WI38 (cell line): ENCODE measurements at regions not wholly inside any gene's neighbourhood (a gene's known extent, or its start where the extent isn't known, plus 50 kb on each side); places are given as distances from the start of the nearest gene placed in this dataset.
"Not testable (repeated sequence)": the region's sequence is repeated elsewhere in the genome, so short reads cannot be mapped to it uniquely, and the experiment has no call there.

Source experiments
- H3K4me3 ChIP-seq: 2 replicates; pipeline ENCODE4 v1.5.1; 2011; ENCODE audit warnings: low read depth, mild to moderate bottlenecking, control low read depth, low read length
- CTCF ChIP-seq: IDR thresholded peaks from 2 replicates; pipeline ENCODE4 v1.5.1; 2012; ENCODE audit warnings: low read depth, mild to moderate bottlenecking, control low read depth, low read length

DNA sequence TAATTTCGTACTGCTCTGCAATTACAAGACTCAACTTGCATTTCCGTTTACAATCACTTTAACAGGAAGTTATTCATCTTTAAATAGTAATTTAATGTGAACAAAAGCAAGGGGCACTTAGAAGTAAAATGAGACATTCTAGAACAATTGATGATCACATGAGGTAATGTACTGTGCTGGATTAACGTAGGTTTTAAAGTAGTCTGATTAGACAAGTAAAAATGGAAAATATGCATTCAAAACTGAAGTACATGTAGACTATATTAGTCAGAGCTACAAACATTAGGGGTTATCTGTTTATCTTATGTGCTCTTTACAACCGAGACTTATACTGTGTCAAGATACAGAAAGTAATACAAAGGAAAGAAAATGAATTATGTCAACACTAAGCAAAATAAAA lies 1528.0 kb downstream of the SLITRK5 start:
- no peak overlapping the region for H3K4me3 ChIP-seq
- TF ChIP-seq CTCF = no peak

- H3K4me3 ChIP-seq = no peak overlapping the region
- no peak for TF ChIP-seq CTCF
Observed at GRCh38 chr13:89204435-89204834, 1533.3 kb downstream of the SLITRK5 start.

DNA sequence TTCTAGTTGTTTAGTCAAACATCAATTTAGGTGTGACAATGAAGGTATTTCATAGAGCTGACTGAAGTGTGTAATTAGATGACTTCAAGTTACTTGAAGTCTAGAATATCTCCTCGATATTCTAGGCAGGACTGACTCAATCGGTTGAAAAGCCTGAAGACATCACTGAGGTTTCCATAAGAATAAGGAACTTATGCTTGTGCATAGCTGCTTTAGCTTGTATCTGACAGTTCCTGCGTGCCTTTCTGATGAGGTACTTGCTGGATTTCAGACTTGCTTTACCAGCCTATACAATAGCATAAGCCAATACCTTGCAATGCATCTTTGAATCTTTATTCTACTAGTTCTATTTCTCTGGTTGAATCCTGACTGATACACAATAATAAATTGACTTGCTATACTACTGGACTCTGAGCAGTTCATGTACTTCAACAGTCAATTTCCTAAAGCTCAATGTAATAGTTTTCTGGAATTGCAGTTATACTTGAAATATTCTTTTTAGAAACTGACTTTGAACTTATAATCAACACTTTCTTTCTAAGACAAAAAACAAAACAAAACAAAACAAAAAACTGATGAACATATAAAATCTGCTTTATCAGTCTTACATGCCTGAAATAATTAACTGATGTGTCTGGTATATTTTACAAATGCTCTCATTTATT lies 1534.8 kb downstream of the SLITRK5 start:
- no peak overlapping the region for H3K4me3 ChIP-seq

GRCh38 chr13:89212186-89212585 lies 1541.0 kb downstream of the SLITRK5 start:
- H3K4me3 ChIP-seq = no peak overlapping the region
- no peak for TF ChIP-seq CTCF

More for the DNA sequence above, 1534.8 kb downstream of the SLITRK5 start:
- TF ChIP-seq CTCF = no peak

- TF ChIP-seq CTCF = no peak
- no peak overlapping the region for H3K4me3 ChIP-seq
Observed at GRCh38 chr13:89214185-89214584, 1543.0 kb downstream of the SLITRK5 start.

- H3K4me3 ChIP-seq = not testable (repeated sequence)
Observed at GRCh38 chr13:89215319-89215718, 1544.1 kb downstream of the SLITRK5 start.

DNA sequence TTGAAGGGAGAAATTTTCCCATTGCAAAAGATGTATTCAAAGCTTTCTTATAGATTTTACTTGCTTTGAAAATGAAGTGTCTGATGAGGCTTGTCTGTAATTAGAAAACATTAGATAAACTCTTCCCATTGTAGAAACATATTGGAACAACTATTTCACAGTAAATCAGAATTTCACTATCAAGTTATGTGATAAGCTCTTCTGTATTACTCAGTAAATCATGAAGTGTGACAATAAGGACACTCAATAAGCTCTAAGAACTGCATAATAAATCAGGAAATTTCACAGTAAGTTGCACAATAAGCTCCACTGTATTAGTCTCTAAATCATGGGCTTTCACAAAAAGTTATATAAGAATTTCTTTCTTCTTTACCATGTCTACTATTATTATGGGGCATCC lies 1546.6 kb downstream of the SLITRK5 start:
- H3K4me3 ChIP-seq = no peak overlapping the region
- no peak for TF ChIP-seq CTCF

- no peak overlapping the region for H3K4me3 ChIP-seq
- TF ChIP-seq CTCF = no peak
Observed at GRCh38 chr13:89221557-89222158, 1550.5 kb downstream of the SLITRK5 start.
